ENCODE measurements at regions not wholly inside any gene's neighbourhood (a gene's known extent, or its start where the extent isn't known, plus 50 kb on each side); places are given as distances from the start of the nearest gene placed in this dataset.
"Not testable (repeated sequence)": the region's sequence is repeated elsewhere in the genome, so short reads cannot be mapped to it uniquely, and the experiment has no call there.

DNA sequence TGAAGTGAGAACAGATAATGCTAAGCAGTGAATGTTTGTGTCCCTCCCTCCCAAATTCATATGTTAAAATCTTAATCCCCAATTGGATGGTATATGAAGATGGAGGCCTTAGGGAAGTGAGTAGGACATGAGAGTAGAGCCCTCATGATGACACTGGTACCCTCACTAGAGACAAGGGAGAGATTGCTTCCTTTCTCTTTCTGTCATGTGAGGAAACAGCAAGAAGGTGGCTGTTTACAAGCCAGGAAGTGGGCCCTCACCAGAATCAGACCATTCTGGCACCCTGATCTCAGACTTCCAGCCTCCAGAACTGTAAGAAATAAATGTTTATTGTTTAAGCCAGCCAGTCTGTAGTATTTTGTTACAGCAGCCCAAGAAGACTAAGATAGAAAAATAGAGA lies 209.5 kb downstream of the SATB1 start:
- no peaks in the 10 kb centered on the region for H3K27me3 ChIP-seq (replicated peaks; ENCODE audit: control insufficient read depth, insufficient read depth, low read length)
- no peaks in the 10 kb centered on the region for H3K9me3 ChIP-seq (ENCODE audit: control insufficient read depth, low read length)
- H3K9ac ChIP-seq (ENCODE audit: low read length) = no peak overlapping the region
- H3K4me3 ChIP-seq (ENCODE audit: low read length) = no peak overlapping the region
- no peaks in the 10 kb centered on the region for H3K4me1 ChIP-seq (ENCODE audit: control insufficient read depth, insufficient read depth, low read length)
- no peaks in the 10 kb centered on the region for H3K36me3 ChIP-seq (ENCODE audit: control insufficient read depth, insufficient read depth, low read length, severe bottlenecking)
- no peak for DNase-seq (ENCODE audit: low read depth)

DNA sequence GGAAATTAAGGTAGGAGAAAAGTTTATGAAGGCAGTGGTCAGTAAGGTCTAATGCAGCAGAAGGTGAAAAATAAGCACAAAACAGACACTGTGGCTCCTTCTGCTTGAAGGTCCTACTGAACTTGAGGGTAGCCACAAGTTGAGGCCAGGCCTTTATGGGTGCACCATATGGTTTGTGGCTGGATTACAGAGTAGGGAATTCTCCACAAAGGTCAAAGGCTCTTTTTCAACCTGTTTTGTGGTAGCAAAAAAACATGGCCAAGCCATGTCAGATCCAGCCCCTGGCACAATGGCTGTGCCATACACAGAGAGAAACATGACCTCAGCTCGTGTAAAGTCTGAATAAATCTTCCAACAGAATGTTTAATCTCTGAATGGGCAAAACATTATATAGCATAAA lies 214.0 kb downstream of the SATB1 start:
- Histone ChIP-seq H3K27me3 (replicated peaks; ENCODE audit: control insufficient read depth, insufficient read depth, low read length) (no peaks in the 10 kb centered on the region), H3K9ac (ENCODE audit: low read length) (no peak overlapping the region), H3K4me1 (ENCODE audit: control insufficient read depth, insufficient read depth, low read length) (no peaks in the 10 kb centered on the region), H3K9me3 (ENCODE audit: control insufficient read depth, low read length) (no peaks in the 10 kb centered on the region), H3K36me3 (ENCODE audit: control insufficient read depth, insufficient read depth, low read length, severe bottlenecking) (no peaks in the 10 kb centered on the region), H3K4me3 (ENCODE audit: low read length) (no peak overlapping the region)
- DNase-seq (ENCODE audit: low read depth) = no peak

- Histone ChIP-seq H3K36me3 (ENCODE audit: control insufficient read depth, insufficient read depth, low read length, severe bottlenecking) (no peaks in the 10 kb centered on the region), H3K27me3 (replicated peaks; ENCODE audit: control insufficient read depth, insufficient read depth, low read length) (no peaks in the 10 kb centered on the region), H3K4me3 (ENCODE audit: low read length) (no peak overlapping the region), H3K9me3 (ENCODE audit: control insufficient read depth, low read length) (no peaks in the 10 kb centered on the region), H3K4me1 (ENCODE audit: control insufficient read depth, insufficient read depth, low read length) (no peaks in the 10 kb centered on the region), H3K9ac (ENCODE audit: low read length) (no peak overlapping the region)
- DNase-seq (ENCODE audit: low read depth) = no peak
These were observed 216.3 kb downstream of the SATB1 start for GRCh38 chr3:18208856-18209255.

- H3K9me3 ChIP-seq (ENCODE audit: control insufficient read depth, low read length) = no peaks in the 10 kb centered on the region
- DNase-seq (ENCODE audit: low read depth) = no peak
These were observed 217.0 kb downstream of the SATB1 start for GRCh38 chr3:18208091-18208490.

DNA sequence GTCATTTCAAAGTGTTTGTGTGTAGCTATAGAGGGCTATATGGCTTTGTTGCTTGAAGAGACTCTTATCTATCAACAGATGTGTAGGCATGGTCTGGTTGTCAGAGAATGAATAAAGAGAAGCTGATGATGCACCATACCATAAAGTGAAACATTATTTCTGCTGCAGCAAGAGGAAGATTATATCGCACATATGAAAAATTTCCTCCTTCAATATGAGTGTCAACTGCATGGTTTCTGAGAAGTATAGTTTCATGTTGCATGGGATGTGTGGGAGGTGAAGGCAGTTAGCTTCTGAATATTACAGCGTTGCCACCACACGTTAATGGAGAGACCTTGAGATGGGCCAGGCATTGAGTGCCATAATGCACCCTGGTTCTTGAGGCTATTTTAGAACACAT lies 217.9 kb downstream of the SATB1 start:
- Histone ChIP-seq H3K4me3 (ENCODE audit: low read length) (no peak overlapping the region), H3K9me3 (ENCODE audit: control insufficient read depth, low read length) (no peaks in the 10 kb centered on the region)
- no peak for DNase-seq (ENCODE audit: low read depth)

More at GRCh38 chr3:18208091-18208490, 217.0 kb downstream of the SATB1 start:
- Histone ChIP-seq H3K9ac (ENCODE audit: low read length) (no peak overlapping the region), H3K4me1 (ENCODE audit: control insufficient read depth, insufficient read depth, low read length) (no peaks in the 10 kb centered on the region), H3K4me3 (ENCODE audit: low read length) (no peak overlapping the region), H3K27me3 (replicated peaks; ENCODE audit: control insufficient read depth, insufficient read depth, low read length) (no peaks in the 10 kb centered on the region), H3K36me3 (ENCODE audit: control insufficient read depth, insufficient read depth, low read length, severe bottlenecking) (no peaks in the 10 kb centered on the region)

DNA sequence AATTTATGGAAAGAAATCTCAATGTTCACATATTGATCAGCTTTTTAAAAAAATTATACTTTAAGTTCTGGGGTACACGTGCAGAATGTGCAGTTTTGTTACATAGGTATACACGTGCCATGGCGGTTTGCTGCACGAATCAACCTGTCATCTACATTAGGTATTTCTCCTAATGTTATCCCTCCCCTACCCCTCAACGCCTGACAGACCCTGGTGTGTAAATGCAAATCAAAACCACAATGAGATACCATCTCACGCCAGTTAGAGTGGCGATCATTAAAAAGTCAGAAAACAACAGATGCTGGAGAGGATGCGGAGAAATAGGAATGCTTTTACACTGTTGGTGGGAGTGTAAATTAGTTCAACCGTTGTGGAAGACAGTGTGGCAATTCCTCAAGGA lies 219.4 kb downstream of the SATB1 start:
- not testable (repeated sequence) for H3K9ac ChIP-seq (ENCODE audit: low read length); H3K4me1 ChIP-seq (ENCODE audit: control insufficient read depth, insufficient read depth, low read length); H3K27me3 ChIP-seq (replicated peaks; ENCODE audit: control insufficient read depth, insufficient read depth, low read length); H3K4me3 ChIP-seq (ENCODE audit: low read length); DNase-seq (ENCODE audit: low read depth); H3K9me3 ChIP-seq (ENCODE audit: control insufficient read depth, low read length); H3K36me3 ChIP-seq (ENCODE audit: control insufficient read depth, insufficient read depth, low read length, severe bottlenecking)

More for the DNA sequence above, 217.9 kb downstream of the SATB1 start:
- Histone ChIP-seq H3K27me3 (replicated peaks; ENCODE audit: control insufficient read depth, insufficient read depth, low read length) (no peaks in the 10 kb centered on the region), H3K36me3 (ENCODE audit: control insufficient read depth, insufficient read depth, low read length, severe bottlenecking) (no peaks in the 10 kb centered on the region), H3K9ac (ENCODE audit: low read length) (no peak overlapping the region), H3K4me1 (ENCODE audit: control insufficient read depth, insufficient read depth, low read length) (no peaks in the 10 kb centered on the region)

- Histone ChIP-seq H3K4me1 (ENCODE audit: control insufficient read depth, insufficient read depth, low read length) (no peaks in the 10 kb centered on the region), H3K9me3 (ENCODE audit: control insufficient read depth, low read length) (peaks cover 23% of the 10 kb centered on the region), H3K27me3 (replicated peaks; ENCODE audit: control insufficient read depth, insufficient read depth, low read length) (no peaks in the 10 kb centered on the region), H3K36me3 (ENCODE audit: control insufficient read depth, insufficient read depth, low read length, severe bottlenecking) (no peaks in the 10 kb centered on the region), H3K4me3 (ENCODE audit: low read length) (no peak overlapping the region), H3K9ac (ENCODE audit: low read length) (no peak overlapping the region)
- no peak for DNase-seq (ENCODE audit: low read depth)
These were observed 223.8 kb downstream of the SATB1 start for GRCh38 chr3:18201315-18201714.

DNA sequence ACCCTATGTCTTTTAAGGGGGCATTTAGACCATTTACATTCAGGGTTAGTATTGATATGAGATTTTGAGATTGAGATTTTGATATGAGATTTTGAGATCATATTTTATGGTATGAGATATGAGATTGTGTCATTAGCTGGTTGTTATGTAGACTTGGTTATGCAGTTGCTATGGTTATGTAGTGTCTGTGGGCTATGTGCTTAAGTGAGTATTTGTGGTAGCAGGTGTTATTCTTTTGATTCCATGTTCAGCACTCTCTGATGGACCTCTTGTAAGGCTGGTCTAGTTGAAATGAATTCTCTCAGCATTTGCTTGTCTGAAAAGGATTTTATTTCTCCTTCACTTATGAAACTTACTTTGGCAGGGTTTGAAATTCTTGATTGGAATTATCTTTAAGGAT lies 225.4 kb downstream of the SATB1 start:
- no peak for DNase-seq (ENCODE audit: low read depth)
- no peak overlapping the region for H3K9ac ChIP-seq (ENCODE audit: low read length)
- H3K9me3 ChIP-seq (ENCODE audit: control insufficient read depth, low read length) = peaks cover 30% of the 10 kb centered on the region
- H3K27me3 ChIP-seq (replicated peaks; ENCODE audit: control insufficient read depth, insufficient read depth, low read length) = no peaks in the 10 kb centered on the region
- no peaks in the 10 kb centered on the region for H3K4me1 ChIP-seq (ENCODE audit: control insufficient read depth, insufficient read depth, low read length)
- no peak overlapping the region for H3K4me3 ChIP-seq (ENCODE audit: low read length)
- H3K36me3 ChIP-seq (ENCODE audit: control insufficient read depth, insufficient read depth, low read length, severe bottlenecking) = no peaks in the 10 kb centered on the region

DNA sequence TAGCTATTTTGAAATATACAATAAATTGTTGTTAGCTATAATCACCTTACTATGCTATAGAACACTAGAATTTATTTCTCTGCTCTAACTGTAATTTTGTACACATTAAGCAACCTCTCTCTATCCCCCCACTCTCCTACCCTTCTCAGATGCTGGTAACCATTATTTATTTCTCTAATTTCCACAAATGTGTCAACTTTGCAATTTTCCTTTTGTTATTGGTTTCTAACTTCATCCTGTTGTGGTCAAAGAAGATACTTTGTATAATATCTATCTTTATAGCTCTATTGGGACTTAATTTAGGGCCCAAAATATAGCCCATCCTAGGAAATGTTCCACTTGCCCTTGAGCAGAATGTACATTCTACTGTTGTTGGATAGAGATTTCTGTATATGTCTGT lies 229.3 kb downstream of the SATB1 start:
- H3K9me3 ChIP-seq (ENCODE audit: control insufficient read depth, low read length) = peaks cover 30% of the 10 kb centered on the region
- no peak overlapping the region for H3K9ac ChIP-seq (ENCODE audit: low read length)
- no peak overlapping the region for H3K4me3 ChIP-seq (ENCODE audit: low read length)
- DNase-seq (ENCODE audit: low read depth) = no peak
- H3K4me1 ChIP-seq (ENCODE audit: control insufficient read depth, insufficient read depth, low read length) = no peaks in the 10 kb centered on the region
- no peaks in the 10 kb centered on the region for H3K27me3 ChIP-seq (replicated peaks; ENCODE audit: control insufficient read depth, insufficient read depth, low read length)
- no peaks in the 10 kb centered on the region for H3K36me3 ChIP-seq (ENCODE audit: control insufficient read depth, insufficient read depth, low read length, severe bottlenecking)

- no peaks in the 10 kb centered on the region for H3K36me3 ChIP-seq (ENCODE audit: control insufficient read depth, insufficient read depth, low read length, severe bottlenecking)
- no peak overlapping the region for H3K9ac ChIP-seq (ENCODE audit: low read length)
- H3K4me3 ChIP-seq (ENCODE audit: low read length) = no peak overlapping the region
- no peak for DNase-seq (ENCODE audit: low read depth)
- H3K9me3 ChIP-seq (ENCODE audit: control insufficient read depth, low read length) = peaks cover 22% of the 10 kb centered on the region
- no peaks in the 10 kb centered on the region for H3K27me3 ChIP-seq (replicated peaks; ENCODE audit: control insufficient read depth, insufficient read depth, low read length)
- peaks cover 13% of the 10 kb centered on the region for H3K4me1 ChIP-seq (ENCODE audit: control insufficient read depth, insufficient read depth, low read length)
These were observed 230.7 kb downstream of the SATB1 start for GRCh38 chr3:18194431-18194830.

DNA sequence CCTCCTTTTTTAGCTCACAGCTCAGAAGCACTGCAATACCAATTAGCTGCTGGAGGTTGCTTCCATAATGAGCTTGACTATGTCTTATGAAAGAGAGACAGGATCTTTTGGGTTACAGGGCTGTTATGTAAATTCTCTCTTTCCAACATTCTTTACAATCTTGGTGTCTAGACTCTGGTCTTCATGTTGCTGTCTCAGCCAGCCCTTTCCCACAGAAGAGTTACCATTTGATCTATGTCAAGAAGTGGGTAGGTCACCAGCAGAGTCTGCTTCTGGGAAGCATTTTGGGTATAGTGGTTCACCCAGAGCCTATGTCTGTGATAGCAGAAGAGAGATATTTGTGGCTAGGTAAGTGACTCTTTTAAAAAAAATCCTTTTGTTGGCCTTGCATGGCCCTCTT lies 234.5 kb downstream of the SATB1 start:
- H3K9ac ChIP-seq (ENCODE audit: low read length) = no peak overlapping the region
- no peaks in the 10 kb centered on the region for H3K27me3 ChIP-seq (replicated peaks; ENCODE audit: control insufficient read depth, insufficient read depth, low read length)
- no peaks in the 10 kb centered on the region for H3K36me3 ChIP-seq (ENCODE audit: control insufficient read depth, insufficient read depth, low read length, severe bottlenecking)
- DNase-seq (ENCODE audit: low read depth) = peak; percentile 0
- H3K4me1 ChIP-seq (ENCODE audit: control insufficient read depth, insufficient read depth, low read length) = peaks cover 18% of the 10 kb centered on the region
- peaks cover under 1% of the 10 kb centered on the region for H3K9me3 ChIP-seq (ENCODE audit: control insufficient read depth, low read length)
- no peak overlapping the region for H3K4me3 ChIP-seq (ENCODE audit: low read length)

DNA sequence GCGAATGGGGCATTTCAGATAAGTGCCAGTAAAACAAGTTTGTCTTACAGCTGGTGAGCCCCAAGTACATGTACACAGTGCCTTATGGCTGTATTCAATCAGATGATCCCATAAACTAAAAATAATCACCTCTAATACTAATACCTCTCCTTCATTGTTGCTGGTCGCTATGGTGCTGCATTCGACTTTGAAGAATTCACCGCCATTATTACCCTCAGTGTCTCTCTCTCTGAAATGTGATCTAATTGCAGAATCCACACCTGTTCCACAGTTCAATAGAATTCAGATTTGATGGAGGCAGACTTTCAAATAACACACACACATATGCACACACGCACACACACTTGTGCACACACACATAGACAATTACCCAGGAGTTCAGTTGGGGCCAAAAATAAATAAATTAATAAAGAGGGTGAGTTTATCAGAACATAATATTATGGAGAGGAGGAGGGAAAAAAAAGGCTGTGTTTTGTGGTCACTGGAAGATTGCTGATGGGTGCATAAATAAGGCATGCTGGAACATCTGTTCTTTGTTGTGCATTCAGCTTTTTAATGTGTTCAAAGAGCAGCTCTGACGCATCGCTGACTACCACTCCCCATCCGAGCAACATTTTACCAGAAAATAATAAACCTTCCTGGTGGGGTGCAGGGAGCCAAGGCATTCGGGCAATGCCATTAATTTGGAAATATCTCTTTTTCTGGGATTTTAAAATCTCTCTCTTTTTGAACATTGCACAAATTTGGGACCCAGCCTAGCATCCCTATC lies 235.7 kb downstream of the SATB1 start:
- no peak overlapping the region for H3K9ac ChIP-seq (ENCODE audit: low read length)
- peak; percentile 52 for DNase-seq (ENCODE audit: low read depth)

More for the DNA sequence above, 235.7 kb downstream of the SATB1 start:
- H3K9me3 ChIP-seq (ENCODE audit: control insufficient read depth, low read length) = no peaks in the 10 kb centered on the region
- H3K36me3 ChIP-seq (ENCODE audit: control insufficient read depth, insufficient read depth, low read length, severe bottlenecking) = no peaks in the 10 kb centered on the region
- H3K4me3 ChIP-seq (ENCODE audit: low read length) = peak overlapping the region; percentile 11
- H3K27me3 ChIP-seq (replicated peaks; ENCODE audit: control insufficient read depth, insufficient read depth, low read length) = no peaks in the 10 kb centered on the region
- H3K4me1 ChIP-seq (ENCODE audit: control insufficient read depth, insufficient read depth, low read length) = peaks cover 18% of the 10 kb centered on the region

Measured in adipocyte (in vitro differentiated cells).